GM12878 (cell line): ENCODE measurements at regions not wholly inside any gene's neighbourhood (a gene's known extent, or its start where the extent isn't known, plus 50 kb on each side); places are given as distances from the start of the nearest gene placed in this dataset.

Experiments
- ATAC-seq: fragments of 200-7000 bp; cut with Tn5 transposase; 3 replicates; pipeline ENCODE4 v1.9.1; 2020; ENCODE audit warnings: mild to moderate bottlenecking, moderate library complexity
- BruUV-seq: library from RNA; stranded (reverse); fragments of 400-500 nt; replicated peaks from 2 replicates; lab custom pipeline; 2021; lab: Mats Ljungman, UMichigan
- CTCF ChIA-PET: fragments of 300-600 bp; sonication (Branson Sonifier 250); formaldehyde crosslinking; extraction: SDS; loops from one replicate; lab custom pipeline; 2021; ENCODE audit warnings: inconsistent platforms; lab: Yijun Ruan, JAX
- POLR2A ChIA-PET: fragments of 350-600 bp; formaldehyde crosslinking; extraction: SDS; loops from one replicate; lab custom pipeline; 2021; ENCODE audit warnings: inconsistent platforms; lab: Charles Lee
- RAD21 ChIA-PET: fragments of 300-600 bp; sonication (Branson Sonifier 250); formaldehyde crosslinking; loops from one replicate; lab custom pipeline; 2023; ENCODE audit warnings: antibody characterized with exemption; ENCODE audit not compliant: unreplicated experiment; lab: Charles Lee
- SMC1A ChIA-PET: fragments of 300-600 bp; sonication (Branson Sonifier 250); formaldehyde crosslinking; loops from one replicate; lab custom pipeline; 2023; ENCODE audit not compliant: unreplicated experiment, uncharacterized antibody; lab: Charles Lee
- DNase-seq: peaks from one replicate; pipeline ENCODE4 v3.0.0-alpha.2; 2011; ENCODE audit warnings: low read depth, low spot score
- FAIRE-seq: peaks from 3 replicates; lab custom pipeline; 2011; peaks lifted over from hg19 to GRCh38; lab: Jason Lieb, UNC
- H2AFZ ChIP-seq: 2 replicates; pipeline ENCODE4 v1.6.0; 2011; ENCODE audit warnings: low read depth, low read length, control low read depth; ENCODE audit not compliant: control insufficient read depth
- H3K27ac ChIP-seq: 2 replicates; pipeline ENCODE4 v1.5.1; 2011; ENCODE audit warnings: control low read depth; ENCODE audit not compliant: control insufficient read depth, insufficient read depth
- H3K27me3 ChIP-seq, 2 experiments: replicated peaks in 1 of 2; 2 replicates each; pipeline versions ENCODE4 v1.6.0 to v1.6.1; 2011; ENCODE audit warnings: low read length in 1 of 2; ENCODE audit not compliant: control insufficient read depth in 2 of 2, insufficient read depth in 2 of 2
- H3K36me3 ChIP-seq, 2 experiments: 2 replicates each; pipeline ENCODE4 v1.5.1; 2011; ENCODE audit warnings: low read length in 1 of 2; ENCODE audit not compliant: control insufficient read depth in 2 of 2, insufficient read depth in 2 of 2
- H3K4me1 ChIP-seq: 2 replicates; pipeline ENCODE4 v1.6.1; 2011; ENCODE audit warnings: mild to moderate bottlenecking, low read length, moderate library complexity, mixed read lengths; ENCODE audit not compliant: control insufficient read depth, insufficient read depth
- H3K4me2 ChIP-seq: 2 replicates; pipeline ENCODE4 v1.6.0; 2011; ENCODE audit warnings: control low read depth; ENCODE audit not compliant: control insufficient read depth, insufficient read depth
- H3K4me3 ChIP-seq: fragments of 200-600 bp; sonication (generic); 2 replicates; pipeline ENCODE4 v1.5.1; 2016
- H3K79me2 ChIP-seq: 2 replicates; pipeline ENCODE4 v1.6.0; 2011; ENCODE audit warnings: low read length; ENCODE audit not compliant: control insufficient read depth, insufficient read depth
- H3K9ac ChIP-seq: 2 replicates; pipeline ENCODE4 v1.8.0; 2011; ENCODE audit warnings: low read length, control low read depth, mixed read lengths; ENCODE audit not compliant: control insufficient read depth, insufficient read depth
- H3K9me3 ChIP-seq: replicated peaks from 3 replicates; pipeline ENCODE4 v1.5.1; 2011; ENCODE audit warnings: mild to moderate bottlenecking, low read length; ENCODE audit not compliant: control insufficient read depth, insufficient read depth
- H4K20me1 ChIP-seq: 2 replicates; pipeline ENCODE4 v1.6.0; 2011; ENCODE audit not compliant: control insufficient read depth, insufficient read depth
- ATF7 ChIP-seq: fragments of 450-650 bp; IDR thresholded peaks from 2 replicates; pipeline ENCODE4 v1.6.1; 2016; ENCODE audit warnings: low read depth, mild to moderate bottlenecking
- BMI1 ChIP-seq: fragments of 450-650 bp; IDR thresholded peaks from 2 replicates; pipeline ENCODE4 v1.6.1; 2016; ENCODE audit warnings: mild to moderate bottlenecking, moderate library complexity, borderline replicate concordance
- CHD4 ChIP-seq: fragments of 200-600 bp; sonication (generic); IDR thresholded peaks from 2 replicates; pipeline ENCODE4 v1.6.1; 2016; ENCODE audit warnings: mild to moderate bottlenecking
- CUX1 ChIP-seq: IDR thresholded peaks from 2 replicates; pipeline ENCODE4 v1.6.1; 2012; ENCODE audit warnings: improper control_type of control experiment, low read depth, low read length; ENCODE audit not compliant: insufficient replicate concordance
- EGR1 ChIP-seq, 2 experiments: IDR thresholded peaks; 1 replicate in 1 of 2; 2 replicates in 1 of 2; pipeline ENCODE4 v1.6.1; 2011 to 2012; ENCODE audit warnings: low read depth in 2 of 2, low read length in 2 of 2, borderline replicate concordance in 1 of 2, mild to moderate bottlenecking in 1 of 2, moderate library complexity in 1 of 2
- FOS ChIP-seq: IDR thresholded peaks from 3 replicates; pipeline ENCODE4 v1.6.1; 2011; ENCODE audit warnings: borderline replicate concordance; ENCODE audit not compliant: insufficient read length; ENCODE audit errors: extremely low read depth
- IKZF1 ChIP-seq: fragments of 450-650 bp; conservative IDR thresholded peaks from 2 replicates; pipeline ENCODE4 v1.6.1; 2017; ENCODE audit warnings: antibody characterized with exemption, mild to moderate bottlenecking
- JUNB ChIP-seq: IDR thresholded peaks from 2 replicates; pipeline ENCODE4 v1.6.1; 2016; ENCODE audit warnings: antibody characterized with exemption, mild to moderate bottlenecking
- MEF2B ChIP-seq: fragments of 450-650 bp; IDR thresholded peaks from 2 replicates; pipeline ENCODE4 v1.6.1; 2018; ENCODE audit warnings: mild to moderate bottlenecking, moderate library complexity; ENCODE audit not compliant: partially characterized antibody, poor library complexity, severe bottlenecking
- NFIC ChIP-seq: IDR thresholded peaks from 2 replicates; pipeline ENCODE4 v1.6.1; 2012; ENCODE audit warnings: low read depth, mild to moderate bottlenecking, inconsistent platforms, low read length, moderate library complexity
- RBBP5 ChIP-seq: fragments of 200-600 bp; sonication (generic); conservative IDR thresholded peaks from 2 replicates; pipeline ENCODE4 v1.6.1; 2016
- SMARCA5 ChIP-seq: fragments of 450-650 bp; IDR thresholded peaks from 2 replicates; pipeline ENCODE4 v1.6.1; 2017; ENCODE audit warnings: mild to moderate bottlenecking
- SRF ChIP-seq, 2 experiments: IDR thresholded peaks; 2 replicates each; pipeline ENCODE4 v1.6.1; 2011; ENCODE audit warnings: low read depth in 2 of 2, low read length in 2 of 2, mild to moderate bottlenecking in 1 of 2, moderate library complexity in 1 of 2
- TBL1XR1 ChIP-seq: IDR thresholded peaks from 2 replicates; pipeline ENCODE4 v1.6.1; 2012; ENCODE audit warnings: low read depth, low read length, improper control_type of control experiment
- YBX1 ChIP-seq: fragments of 450-650 bp; IDR thresholded peaks from 2 replicates; pipeline ENCODE4 v1.6.1; 2016; ENCODE audit warnings: antibody characterized with exemption
- ZBTB11 ChIP-seq: fragments of 450-650 bp; formaldehyde crosslinking; IDR thresholded peaks from 2 replicates; pipeline ENCODE4 v1.5.0; 2022; ENCODE audit warnings: mild to moderate bottlenecking, missing genetic modification characterization
- WGBS: methylation state at CpG from one replicate; pipeline ENCODE4 v1.1.6; 2016; ENCODE audit warnings: low lambda C conversion rate; ENCODE audit not compliant: insufficient replicate concordance, insufficient coverage; ENCODE audit errors: missing lambda C conversion rate; 5-methylcytosine and 5-hydroxymethylcytosine counted together
- in situ Hi-C: fragments of 300-500 bp; cut with MboI; formaldehyde crosslinking; loops from 9 replicates; pipeline ENCODE4 v1.14.3; 2018; ENCODE audit warnings: mixed read lengths
- intact Hi-C: fragments of 100-400 bp; cut with micrococcal nuclease; formaldehyde crosslinking; loops from one replicate; pipeline ENCODE4 v1.14.2; 2022; ENCODE audit not compliant: unreplicated experiment

- no peak for DNase-seq
- no peak for FAIRE-seq
- Histone ChIP-seq H3K79me2 (no peaks in the 10 kb centered on the region), H3K9me3 (no peaks in the 10 kb centered on the region), H2AFZ (no peak overlapping the region), H3K4me1 (no peaks in the 10 kb centered on the region), H4K20me1 (no peaks in the 10 kb centered on the region), H3K27ac (no peak overlapping the region), H3K9ac (no peak overlapping the region), H3K4me3 (no peak overlapping the region), H3K36me3 (no peaks in the 10 kb centered on the region), H3K4me2 (no peak overlapping the region), H3K27me3 (no peaks in the 10 kb centered on the region)
- in situ Hi-C loops, result no loop called here
- intact Hi-C loops, result no loop called here
- SMC1A ChIA-PET, result interaction anchor here (0.5 kb wide), 1 partner anchor 17 kb away, joined by 3 read pairs; no protein-coding TSS in a partner anchor
- WGBS, result 97% methylated on average over 2 of the region's 2 CpGs
- RAD21 ChIA-PET, result no interaction called here
- ATAC-seq, result no peak
- POLR2A ChIA-PET, result no interaction called here
- CTCF ChIA-PET, result no interaction called here
- BruUV-seq, result no TSS peak
- no peak for TF ChIP-seq JUNB
- no peak for TF ChIP-seq SRF (IDR thresholded peaks at IDR 0.05; ENCODE audit: low read depth in 2 of 2, low read length in 2 of 2)
- no peak for TF ChIP-seq MEF2B
- TF ChIP-seq TBL1XR1, result no peak
- no peak for TF ChIP-seq ATF7
- TF ChIP-seq CUX1, result no peak
- TF ChIP-seq FOS, result no peak
- no peak for TF ChIP-seq BMI1
- TF ChIP-seq RBBP5, result no peak
- TF ChIP-seq SMARCA5, result no peak
- TF ChIP-seq NFIC, result no peak
- no peak for TF ChIP-seq CHD4
- TF ChIP-seq ZBTB11 (CRISPR knock-in tag), result no peak
- no peak for TF ChIP-seq YBX1
- no peak for TF ChIP-seq EGR1 (IDR thresholded peaks at IDR 0.05; ENCODE audit: borderline replicate concordance in 1 of 2, low read depth in 2 of 2, low read length in 2 of 2)
- TF ChIP-seq IKZF1, result no peak
Measured at GRCh38 chr15:29349196-29349595, 79.6 kb upstream of the NSMCE3 start.
